GM12878 (cell line): ENCODE measurements at regions not wholly inside any gene's neighbourhood (a gene's known extent, or its start where the extent isn't known, plus 50 kb on each side); places are given as distances from the start of the nearest gene placed in this dataset.

ENCODE experiments used
- HDAC2 ChIP-seq: fragments of 200-600 bp; sonication (generic); IDR thresholded peaks from 2 replicates; pipeline ENCODE4 v1.6.1; 2017
- NR2C2 ChIP-seq: IDR thresholded peaks from 2 replicates; pipeline ENCODE4 v1.6.1; 2011; ENCODE audit warnings: borderline replicate concordance, low read depth; ENCODE audit not compliant: control insufficient read depth, insufficient read length
- RB1 ChIP-seq: fragments of 450-650 bp; formaldehyde crosslinking; IDR thresholded peaks from 2 replicates; pipeline ENCODE4 v1.6.1; 2017; ENCODE audit warnings: mild to moderate bottlenecking, borderline replicate concordance
- SMC3 ChIP-seq: IDR thresholded peaks from 2 replicates; pipeline ENCODE4 v1.6.1; 2011; ENCODE audit warnings: low read length, improper control_type of control experiment, borderline replicate concordance
- SRF ChIP-seq, 2 experiments: IDR thresholded peaks; 2 replicates each; pipeline ENCODE4 v1.6.1; 2011; ENCODE audit warnings: low read depth in 2 of 2, low read length in 2 of 2, mild to moderate bottlenecking in 1 of 2, moderate library complexity in 1 of 2
- TAF1 ChIP-seq: IDR thresholded peaks from 2 replicates; pipeline ENCODE4 v1.6.1; 2011; ENCODE audit warnings: mild to moderate bottlenecking, low read depth, low read length, borderline replicate concordance
- TF ChIP-seq, protein P1 (sequence below), 3 experiments: IDR thresholded peaks in 2 of 3; conservative IDR thresholded peaks in 1 of 3; 2 replicates each; pipeline ENCODE4 v1.5.1; 2011; ENCODE audit warnings: low read depth in 3 of 3, low read length in 3 of 3, mild to moderate bottlenecking in 3 of 3, control low read depth in 2 of 3, moderate library complexity in 2 of 3, inconsistent platforms in 1 of 3, mixed read lengths in 1 of 3; ENCODE audit not compliant: control insufficient read depth in 2 of 3, insufficient read depth in 1 of 3; ENCODE audit errors: extremely low read depth in 1 of 3
- TF ChIP-seq, protein P2 (sequence below): IDR thresholded peaks from 2 replicates; pipeline ENCODE4 v1.6.1; 2012; ENCODE audit warnings: low read depth, low read length, improper control_type of control experiment
- TF ChIP-seq, protein P3 (sequence below): fragments of 450-650 bp; IDR thresholded peaks from 2 replicates; pipeline ENCODE4 v1.6.1; 2018; ENCODE audit warnings: borderline replicate concordance, mild to moderate bottlenecking; ENCODE audit not compliant: partially characterized antibody
- TF ChIP-seq, protein P4 (sequence below): IDR thresholded peaks from 2 replicates; pipeline ENCODE4 v1.6.1; 2012; ENCODE audit warnings: low read depth, low read length, improper control_type of control experiment

DNA sequence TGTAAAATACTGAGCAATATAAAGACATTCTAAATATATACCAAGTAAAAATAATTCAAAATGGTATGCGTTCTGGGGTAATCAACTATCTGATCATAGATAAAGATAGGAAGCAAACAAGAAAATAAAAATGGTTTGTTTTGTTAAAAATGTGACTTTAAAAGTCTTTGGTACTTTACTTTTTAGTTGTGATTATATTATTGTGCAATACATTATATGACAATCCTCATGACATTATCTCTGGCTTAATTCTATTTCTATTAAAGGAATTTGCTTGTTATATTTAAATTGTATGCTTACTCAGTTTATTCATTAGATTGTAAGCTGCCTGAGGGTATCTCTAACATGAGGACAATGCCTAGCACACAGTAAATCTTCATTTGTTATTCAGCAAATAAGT is 477.9 kb downstream of the TMEM38B start:
- TF ChIP-seq SMC3: no peak
- TF ChIP-seq, protein P1, sequence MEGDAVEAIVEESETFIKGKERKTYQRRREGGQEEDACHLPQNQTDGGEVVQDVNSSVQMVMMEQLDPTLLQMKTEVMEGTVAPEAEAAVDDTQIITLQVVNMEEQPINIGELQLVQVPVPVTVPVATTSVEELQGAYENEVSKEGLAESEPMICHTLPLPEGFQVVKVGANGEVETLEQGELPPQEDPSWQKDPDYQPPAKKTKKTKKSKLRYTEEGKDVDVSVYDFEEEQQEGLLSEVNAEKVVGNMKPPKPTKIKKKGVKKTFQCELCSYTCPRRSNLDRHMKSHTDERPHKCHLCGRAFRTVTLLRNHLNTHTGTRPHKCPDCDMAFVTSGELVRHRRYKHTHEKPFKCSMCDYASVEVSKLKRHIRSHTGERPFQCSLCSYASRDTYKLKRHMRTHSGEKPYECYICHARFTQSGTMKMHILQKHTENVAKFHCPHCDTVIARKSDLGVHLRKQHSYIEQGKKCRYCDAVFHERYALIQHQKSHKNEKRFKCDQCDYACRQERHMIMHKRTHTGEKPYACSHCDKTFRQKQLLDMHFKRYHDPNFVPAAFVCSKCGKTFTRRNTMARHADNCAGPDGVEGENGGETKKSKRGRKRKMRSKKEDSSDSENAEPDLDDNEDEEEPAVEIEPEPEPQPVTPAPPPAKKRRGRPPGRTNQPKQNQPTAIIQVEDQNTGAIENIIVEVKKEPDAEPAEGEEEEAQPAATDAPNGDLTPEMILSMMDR (IDR thresholded peaks at IDR 0.05 in 2 of 3, conservative IDR thresholded peaks at IDR 0.05 in 1 of 3; ENCODE audit: control insufficient read depth in 2 of 3, extremely low read depth in 1 of 3, insufficient read depth in 1 of 3, low read depth in 3 of 3, low read length in 3 of 3): no peak
- no peak for TF ChIP-seq NR2C2
- TF ChIP-seq, protein P2, sequence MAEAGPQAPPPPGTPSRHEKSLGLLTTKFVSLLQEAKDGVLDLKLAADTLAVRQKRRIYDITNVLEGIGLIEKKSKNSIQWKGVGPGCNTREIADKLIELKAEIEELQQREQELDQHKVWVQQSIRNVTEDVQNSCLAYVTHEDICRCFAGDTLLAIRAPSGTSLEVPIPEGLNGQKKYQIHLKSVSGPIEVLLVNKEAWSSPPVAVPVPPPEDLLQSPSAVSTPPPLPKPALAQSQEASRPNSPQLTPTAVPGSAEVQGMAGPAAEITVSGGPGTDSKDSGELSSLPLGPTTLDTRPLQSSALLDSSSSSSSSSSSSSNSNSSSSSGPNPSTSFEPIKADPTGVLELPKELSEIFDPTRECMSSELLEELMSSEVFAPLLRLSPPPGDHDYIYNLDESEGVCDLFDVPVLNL: no peak
- TF ChIP-seq HDAC2: no peak
- no peak for TF ChIP-seq SRF (IDR thresholded peaks at IDR 0.05; ENCODE audit: low read depth in 2 of 2, low read length in 2 of 2)
- TF ChIP-seq TAF1: no peak
- TF ChIP-seq, protein P3, sequence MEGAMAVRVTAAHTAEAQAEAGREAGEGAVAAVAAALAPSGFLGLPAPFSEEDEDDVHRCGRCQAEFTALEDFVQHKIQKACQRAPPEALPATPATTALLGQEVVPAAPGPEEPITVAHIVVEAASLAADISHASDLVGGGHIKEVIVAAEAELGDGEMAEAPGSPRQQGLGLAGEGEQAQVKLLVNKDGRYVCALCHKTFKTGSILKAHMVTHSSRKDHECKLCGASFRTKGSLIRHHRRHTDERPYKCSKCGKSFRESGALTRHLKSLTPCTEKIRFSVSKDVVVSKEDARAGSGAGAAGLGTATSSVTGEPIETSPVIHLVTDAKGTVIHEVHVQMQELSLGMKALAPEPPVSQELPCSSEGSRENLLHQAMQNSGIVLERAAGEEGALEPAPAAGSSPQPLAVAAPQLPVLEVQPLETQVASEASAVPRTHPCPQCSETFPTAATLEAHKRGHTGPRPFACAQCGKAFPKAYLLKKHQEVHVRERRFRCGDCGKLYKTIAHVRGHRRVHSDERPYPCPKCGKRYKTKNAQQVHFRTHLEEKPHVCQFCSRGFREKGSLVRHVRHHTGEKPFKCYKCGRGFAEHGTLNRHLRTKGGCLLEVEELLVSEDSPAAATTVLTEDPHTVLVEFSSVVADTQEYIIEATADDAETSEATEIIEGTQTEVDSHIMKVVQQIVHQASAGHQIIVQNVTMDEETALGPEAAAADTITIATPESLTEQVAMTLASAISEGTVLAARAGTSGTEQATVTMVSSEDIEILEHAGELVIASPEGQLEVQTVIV: no peak
- no peak for TF ChIP-seq RB1
- TF ChIP-seq, protein P4, sequence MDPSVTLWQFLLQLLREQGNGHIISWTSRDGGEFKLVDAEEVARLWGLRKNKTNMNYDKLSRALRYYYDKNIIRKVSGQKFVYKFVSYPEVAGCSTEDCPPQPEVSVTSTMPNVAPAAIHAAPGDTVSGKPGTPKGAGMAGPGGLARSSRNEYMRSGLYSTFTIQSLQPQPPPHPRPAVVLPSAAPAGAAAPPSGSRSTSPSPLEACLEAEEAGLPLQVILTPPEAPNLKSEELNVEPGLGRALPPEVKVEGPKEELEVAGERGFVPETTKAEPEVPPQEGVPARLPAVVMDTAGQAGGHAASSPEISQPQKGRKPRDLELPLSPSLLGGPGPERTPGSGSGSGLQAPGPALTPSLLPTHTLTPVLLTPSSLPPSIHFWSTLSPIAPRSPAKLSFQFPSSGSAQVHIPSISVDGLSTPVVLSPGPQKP: no peak
